Liver (tissue), 8 donors: ENCODE measurements at regions not wholly inside any gene's neighbourhood (a gene's known extent, or its start where the extent isn't known, plus 50 kb on each side); places are given as distances from the start of the nearest gene placed in this dataset.

Experiments used
- DNase-seq: peaks from one replicate; pipeline ENCODE4 v3.0.0-alpha.2; 2017; ENCODE audit warnings: low spot score
- H3K27ac ChIP-seq, 2 donors: one replicate each; pipeline ENCODE4 v1.7.0; 2013; ENCODE audit warnings: inconsistent platforms in 2 of 2, low read length in 2 of 2, control low read depth in 1 of 2, low read depth in 1 of 2, mild to moderate bottlenecking in 1 of 2
- H3K27me3 ChIP-seq, 4 donors: one replicate each; pipeline versions ENCODE4 v1.6.1 to v1.7.0; 2013; ENCODE audit warnings: low read length in 3 of 4, inconsistent platforms in 1 of 4, mild to moderate bottlenecking in 1 of 4, moderate library complexity in 1 of 4; ENCODE audit not compliant: control insufficient read depth in 4 of 4, insufficient read depth in 4 of 4
- H3K36me3 ChIP-seq, 4 donors: one replicate each; pipeline versions ENCODE4 v1.6.1 to v1.7.0; 2013; ENCODE audit warnings: low read length in 3 of 4, mild to moderate bottlenecking in 3 of 4, low read depth in 1 of 4, moderate library complexity in 1 of 4; ENCODE audit not compliant: control insufficient read depth in 4 of 4, insufficient read depth in 3 of 4
- H3K4me1 ChIP-seq, 4 donors: one replicate each; pipeline versions ENCODE4 v1.6.1 to v1.7.0; 2013; ENCODE audit warnings: low read length in 3 of 4, mild to moderate bottlenecking in 3 of 4, moderate library complexity in 1 of 4; ENCODE audit not compliant: control insufficient read depth in 4 of 4, insufficient read depth in 4 of 4
- H3K4me3 ChIP-seq, 3 donors: one replicate each; pipeline versions ENCODE4 v1.6.1 to v1.7.0; 2013; ENCODE audit warnings: low read length in 3 of 3, control low read depth in 1 of 3, low read depth in 1 of 3, mild to moderate bottlenecking in 1 of 3
- H3K9ac ChIP-seq, 2 donors: one replicate each; pipeline ENCODE4 v1.7.0; 2013; ENCODE audit warnings: low read length in 2 of 2, mild to moderate bottlenecking in 2 of 2, moderate library complexity in 2 of 2, control low read depth in 1 of 2, low read depth in 1 of 2
- H3K9me3 ChIP-seq, 4 donors: one replicate each; pipeline versions ENCODE4 v1.6.1 to v1.7.0; 2013; ENCODE audit warnings: low read length in 3 of 4; ENCODE audit not compliant: control insufficient read depth in 4 of 4
- CTCF ChIP-seq: fragments of 150-350 bp; IDR thresholded peaks from 2 replicates; pipeline ENCODE4 v1.5.1; 2017; ENCODE audit warnings: improper control_type of control experiment, low read depth, low read length; ENCODE audit not compliant: missing input control
- EGR1 ChIP-seq, 2 donors: IDR thresholded peaks; 2 replicates each; pipeline ENCODE4 v1.6.1; 2016 to 2018; ENCODE audit warnings: antibody characterized with exemption in 2 of 2, low read depth in 2 of 2
- FOXA2 ChIP-seq: IDR thresholded peaks from 2 replicates; pipeline ENCODE4 v1.6.1; 2016; ENCODE audit warnings: antibody characterized with exemption
- GABPA ChIP-seq, 2 donors: IDR thresholded peaks in 1 of 2; conservative IDR thresholded peaks in 1 of 2; 2 replicates each; pipeline ENCODE4 v1.6.1; 2016; ENCODE audit warnings: antibody characterized with exemption in 2 of 2, mild to moderate bottlenecking in 1 of 2, moderate library complexity in 1 of 2
- HNF4A ChIP-seq, 2 donors: conservative IDR thresholded peaks; 2 replicates each; pipeline ENCODE4 v1.6.1; 2016; ENCODE audit warnings: antibody characterized with exemption in 2 of 2, mild to moderate bottlenecking in 2 of 2
- HNF4G ChIP-seq: IDR thresholded peaks from 2 replicates; pipeline ENCODE4 v1.6.1; 2016; ENCODE audit warnings: antibody characterized with exemption
- JUND ChIP-seq, 2 donors: IDR thresholded peaks; 2 replicates each; pipeline ENCODE4 v1.6.1; 2016; ENCODE audit warnings: antibody characterized with exemption in 2 of 2
- NR2F2 ChIP-seq: IDR thresholded peaks from 2 replicates; pipeline ENCODE4 v1.6.1; 2016; ENCODE audit warnings: antibody characterized with exemption
- RAD21 ChIP-seq, 2 donors: IDR thresholded peaks; 2 replicates each; pipeline ENCODE4 v1.6.1; 2016; ENCODE audit warnings: antibody characterized with exemption in 2 of 2, mild to moderate bottlenecking in 2 of 2
- RXRA ChIP-seq, 2 donors: IDR thresholded peaks; 2 replicates each; pipeline ENCODE4 v1.6.1; 2017 to 2018; ENCODE audit warnings: antibody characterized with exemption in 2 of 2, mild to moderate bottlenecking in 1 of 2
- SP1 ChIP-seq: IDR thresholded peaks from 2 replicates; pipeline ENCODE4 v1.6.1; 2018; ENCODE audit warnings: antibody characterized with exemption, mild to moderate bottlenecking
- TAF1 ChIP-seq: conservative IDR thresholded peaks from 2 replicates; pipeline ENCODE4 v1.6.1; 2016; ENCODE audit warnings: antibody characterized with exemption, mild to moderate bottlenecking
- YY1 ChIP-seq: IDR thresholded peaks from 2 replicates; pipeline ENCODE4 v1.6.1; 2016; ENCODE audit warnings: antibody characterized with exemption, mild to moderate bottlenecking
- WGBS: extraction: QIAGEN DNeasy Blood & Tissue Kit; methylation state at CpG from one replicate; pipeline ENCODE4 v1.1.7; 2013; 5-methylcytosine and 5-hydroxymethylcytosine counted together
- TF ChIP-seq, protein P1 (sequence below): IDR thresholded peaks from 2 replicates; pipeline ENCODE4 v1.6.1; 2016; ENCODE audit warnings: antibody characterized with exemption, mild to moderate bottlenecking
- TF ChIP-seq, protein P2 (sequence below): IDR thresholded peaks from 2 replicates; pipeline ENCODE4 v1.6.1; 2016; ENCODE audit warnings: antibody characterized with exemption
- TF ChIP-seq, protein P3 (sequence below): IDR thresholded peaks from 2 replicates; pipeline ENCODE4 v1.6.1; 2016; ENCODE audit warnings: antibody characterized with exemption
- donor health status: healthy.
- donor health status: healthy.
- donor health status: healthy.
- donor health status: healthy.
- donor health status: healthy.

DNA sequence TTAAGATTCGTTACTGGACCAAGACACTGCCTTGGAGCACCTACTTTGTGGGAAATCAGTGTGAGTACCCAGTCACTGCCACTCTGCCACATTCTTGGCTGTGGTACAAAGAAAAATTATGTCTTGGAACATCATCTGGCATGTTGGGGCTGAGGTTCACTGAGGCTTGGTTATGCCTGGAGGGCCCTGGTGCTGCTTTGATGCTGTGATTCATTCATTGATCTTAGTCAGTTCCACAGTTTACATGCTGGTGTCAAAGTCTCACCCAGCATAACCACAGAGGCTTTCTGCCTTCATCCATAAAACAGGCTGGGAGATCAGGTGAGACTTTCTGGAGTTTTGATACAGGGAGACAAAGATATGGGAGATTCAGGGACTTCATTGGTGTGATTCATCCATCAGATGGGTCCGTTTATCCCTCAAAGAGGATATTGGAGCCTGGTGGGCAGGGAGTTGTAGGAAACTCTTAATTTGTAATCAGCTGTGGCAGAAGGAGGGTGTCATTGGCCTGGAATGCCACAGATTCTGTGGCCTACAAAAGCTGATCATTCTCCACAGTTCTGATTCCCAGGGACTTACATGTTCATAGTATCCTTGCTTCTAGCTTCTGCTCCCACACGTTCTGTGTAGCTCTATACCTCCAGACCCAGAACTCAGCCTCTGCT lies 322.5 kb downstream of the PMP22 start:
- H3K9me3 ChIP-seq, result no peaks in the 10 kb centered on the region
- H3K9ac ChIP-seq, result no peak overlapping the region
- no peaks in the 10 kb centered on the region for H3K27me3 ChIP-seq
- no peak overlapping the region for H3K4me3 ChIP-seq
- no peak for DNase-seq
- H3K27ac ChIP-seq, result no peak overlapping the region
- TF ChIP-seq HNF4A (conservative IDR thresholded peaks at IDR 0.05) (no peak), YY1 (no peak), TAF1 (no peak), SP1 (no peak), FOXA2 (no peak), JUND (IDR thresholded peaks at IDR 0.05) (no peak), RXRA (IDR thresholded peaks at IDR 0.05) (no peak), HNF4G (no peak), GABPA (IDR thresholded peaks at IDR 0.05 in 1 of 2, conservative IDR thresholded peaks at IDR 0.05 in 1 of 2) (no peak), CTCF (no peak)
- TF ChIP-seq, protein P1, sequence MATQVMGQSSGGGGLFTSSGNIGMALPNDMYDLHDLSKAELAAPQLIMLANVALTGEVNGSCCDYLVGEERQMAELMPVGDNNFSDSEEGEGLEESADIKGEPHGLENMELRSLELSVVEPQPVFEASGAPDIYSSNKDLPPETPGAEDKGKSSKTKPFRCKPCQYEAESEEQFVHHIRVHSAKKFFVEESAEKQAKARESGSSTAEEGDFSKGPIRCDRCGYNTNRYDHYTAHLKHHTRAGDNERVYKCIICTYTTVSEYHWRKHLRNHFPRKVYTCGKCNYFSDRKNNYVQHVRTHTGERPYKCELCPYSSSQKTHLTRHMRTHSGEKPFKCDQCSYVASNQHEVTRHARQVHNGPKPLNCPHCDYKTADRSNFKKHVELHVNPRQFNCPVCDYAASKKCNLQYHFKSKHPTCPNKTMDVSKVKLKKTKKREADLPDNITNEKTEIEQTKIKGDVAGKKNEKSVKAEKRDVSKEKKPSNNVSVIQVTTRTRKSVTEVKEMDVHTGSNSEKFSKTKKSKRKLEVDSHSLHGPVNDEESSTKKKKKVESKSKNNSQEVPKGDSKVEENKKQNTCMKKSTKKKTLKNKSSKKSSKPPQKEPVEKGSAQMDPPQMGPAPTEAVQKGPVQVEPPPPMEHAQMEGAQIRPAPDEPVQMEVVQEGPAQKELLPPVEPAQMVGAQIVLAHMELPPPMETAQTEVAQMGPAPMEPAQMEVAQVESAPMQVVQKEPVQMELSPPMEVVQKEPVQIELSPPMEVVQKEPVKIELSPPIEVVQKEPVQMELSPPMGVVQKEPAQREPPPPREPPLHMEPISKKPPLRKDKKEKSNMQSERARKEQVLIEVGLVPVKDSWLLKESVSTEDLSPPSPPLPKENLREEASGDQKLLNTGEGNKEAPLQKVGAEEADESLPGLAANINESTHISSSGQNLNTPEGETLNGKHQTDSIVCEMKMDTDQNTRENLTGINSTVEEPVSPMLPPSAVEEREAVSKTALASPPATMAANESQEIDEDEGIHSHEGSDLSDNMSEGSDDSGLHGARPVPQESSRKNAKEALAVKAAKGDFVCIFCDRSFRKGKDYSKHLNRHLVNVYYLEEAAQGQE, result no peak
- TF ChIP-seq, protein P2, sequence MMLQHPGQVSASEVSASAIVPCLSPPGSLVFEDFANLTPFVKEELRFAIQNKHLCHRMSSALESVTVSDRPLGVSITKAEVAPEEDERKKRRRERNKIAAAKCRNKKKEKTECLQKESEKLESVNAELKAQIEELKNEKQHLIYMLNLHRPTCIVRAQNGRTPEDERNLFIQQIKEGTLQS, result no peak
- WGBS, result 79% methylated on average over 3 of the region's 3 CpGs
- peaks cover 0 to 8% (median under 1%) of the 10 kb centered on the region in 4 donors for H3K4me1 ChIP-seq
- H3K36me3 ChIP-seq, result no peaks in the 10 kb centered on the region

DNA sequence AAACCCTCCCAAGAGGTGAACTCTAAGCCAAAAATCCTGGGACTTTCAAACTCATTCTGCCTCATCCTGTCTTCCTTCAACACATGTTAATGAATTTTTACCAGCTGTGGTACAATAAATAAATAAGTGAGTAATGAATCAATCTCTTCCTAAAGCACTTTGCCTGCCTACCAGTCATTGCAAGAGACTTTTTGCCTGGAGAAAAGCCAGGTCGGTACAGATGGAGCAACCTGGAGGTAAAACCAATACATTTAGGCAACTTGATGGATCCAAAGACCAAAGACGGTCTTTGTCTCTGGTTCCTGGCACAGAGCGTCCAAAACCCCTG lies 324.2 kb downstream of the PMP22 start:
- no peaks in the 10 kb centered on the region for H3K9me3 ChIP-seq
- no peak overlapping the region for H3K27ac ChIP-seq
- WGBS, result 88% methylated on average over 3 of the region's 3 CpGs

More for the DNA sequence above, 324.2 kb downstream of the PMP22 start:
- no peak for DNase-seq
- Histone ChIP-seq H3K4me1 (peaks cover 0 to 8% (median 0%) of the 10 kb centered on the region in 4 donors), H3K9ac (no peak overlapping the region), H3K36me3 (no peaks in the 10 kb centered on the region), H3K27me3 (no peaks in the 10 kb centered on the region), H3K4me3 (no peak overlapping the region)
- TF ChIP-seq CTCF (no peak), HNF4G (no peak), RAD21 (IDR thresholded peaks at IDR 0.05) (no peak), EGR1 (IDR thresholded peaks at IDR 0.05; ENCODE audit: low read depth in 2 of 2) (no peak), GABPA (IDR thresholded peaks at IDR 0.05 in 1 of 2, conservative IDR thresholded peaks at IDR 0.05 in 1 of 2) (no peak), NR2F2 (no peak), TAF1 (no peak), SP1 (no peak), FOXA2 (no peak), JUND (IDR thresholded peaks at IDR 0.05) (no peak)
- TF ChIP-seq, protein P1, result no peak
- TF ChIP-seq, protein P3, sequence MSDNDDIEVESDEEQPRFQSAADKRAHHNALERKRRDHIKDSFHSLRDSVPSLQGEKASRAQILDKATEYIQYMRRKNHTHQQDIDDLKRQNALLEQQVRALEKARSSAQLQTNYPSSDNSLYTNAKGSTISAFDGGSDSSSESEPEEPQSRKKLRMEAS, result no peak
